Muscle of leg (tissue), 3 donors: ENCODE measurements at regions not wholly inside any gene's neighbourhood (a gene's known extent, or its start where the extent isn't known, plus 50 kb on each side); places are given as distances from the start of the nearest gene placed in this dataset.

Experiments used
- DNase-seq: peaks from one replicate; pipeline ENCODE4 v3.0.0; 2013
- H3K27ac ChIP-seq: one replicate; pipeline ENCODE4 v1.5.1; 2013; ENCODE audit warnings: mild to moderate bottlenecking, low read length, control low read depth
- H3K27me3 ChIP-seq: one replicate; pipeline ENCODE4 v1.6.1; 2013; ENCODE audit warnings: low read length; ENCODE audit not compliant: control insufficient read depth, insufficient read depth
- H3K36me3 ChIP-seq: one replicate; pipeline ENCODE4 v1.6.1; 2013; ENCODE audit warnings: low read length; ENCODE audit not compliant: control insufficient read depth, insufficient read depth
- H3K4me1 ChIP-seq: one replicate; pipeline ENCODE4 v1.6.1; 2013; ENCODE audit warnings: low read length; ENCODE audit not compliant: control insufficient read depth, insufficient read depth
- H3K4me3 ChIP-seq: one replicate; pipeline ENCODE4 v1.5.1; 2013; ENCODE audit warnings: low read length, control low read depth
- H3K9me3 ChIP-seq: replicated peaks from 2 replicates; pipeline ENCODE4 v1.6.1; 2013; ENCODE audit warnings: low read depth, low read length; ENCODE audit not compliant: control insufficient read depth
- WGBS: methylation state at CpG from one replicate; pipeline ENCODE4 v1.1.5; 2013; ENCODE audit warnings: missing lambda C conversion rate; ENCODE audit not compliant: insufficient coverage; 5-methylcytosine and 5-hydroxymethylcytosine counted together

GRCh38 chr6:3596766-3597165 lies 139.9 kb upstream of the SLC22A23 start:
- peaks cover 3% of the 10 kb centered on the region for H3K9me3 ChIP-seq
- 70% methylated on average over 3 of the region's 6 CpGs for WGBS
- H3K4me3 ChIP-seq: no peak overlapping the region
- DNase-seq: no peak
- H3K4me1 ChIP-seq: no peaks in the 10 kb centered on the region
- H3K36me3 ChIP-seq: no peaks in the 10 kb centered on the region
- H3K27me3 ChIP-seq: no peaks in the 10 kb centered on the region
- H3K27ac ChIP-seq: no peak overlapping the region

- no peaks in the 10 kb centered on the region for H3K9me3 ChIP-seq
- no peak overlapping the region for H3K27ac ChIP-seq
- H3K36me3 ChIP-seq: no peaks in the 10 kb centered on the region
- DNase-seq: no peak
- no peak overlapping the region for H3K4me3 ChIP-seq
- WGBS: no CpG with 5 or more reads among the region's 2 CpGs
- H3K27me3 ChIP-seq: no peaks in the 10 kb centered on the region
- H3K4me1 ChIP-seq: no peaks in the 10 kb centered on the region
Observed at GRCh38 chr6:3594201-3594600, 137.4 kb upstream of the SLC22A23 start.

GRCh38 chr6:3593161-3593560 lies 136.3 kb upstream of the SLC22A23 start:
- no peaks in the 10 kb centered on the region for H3K36me3 ChIP-seq
- WGBS: no CpG with 5 or more reads among the region's 6 CpGs
- no peak overlapping the region for H3K27ac ChIP-seq
- H3K9me3 ChIP-seq: no peaks in the 10 kb centered on the region
- H3K4me3 ChIP-seq: no peak overlapping the region
- no peaks in the 10 kb centered on the region for H3K27me3 ChIP-seq
- DNase-seq: no peak
- H3K4me1 ChIP-seq: no peaks in the 10 kb centered on the region

GRCh38 chr6:3592371-3592941 lies 135.6 kb upstream of the SLC22A23 start:
- no peaks in the 10 kb centered on the region for H3K27me3 ChIP-seq
- 90% methylated on average over 5 of the region's 7 CpGs for WGBS
- H3K27ac ChIP-seq: no peak overlapping the region
- no peaks in the 10 kb centered on the region for H3K36me3 ChIP-seq
- peaks cover 4% of the 10 kb centered on the region for H3K9me3 ChIP-seq
- DNase-seq: no peak
- no peaks in the 10 kb centered on the region for H3K4me1 ChIP-seq
- no peak overlapping the region for H3K4me3 ChIP-seq

- H3K27ac ChIP-seq: no peak overlapping the region
- no peak overlapping the region for H3K4me3 ChIP-seq
- H3K9me3 ChIP-seq: peaks cover 7% of the 10 kb centered on the region
- no peak for DNase-seq
- no CpG with 5 or more reads among the region's 1 CpG for WGBS
- no peaks in the 10 kb centered on the region for H3K36me3 ChIP-seq
- no peaks in the 10 kb centered on the region for H3K4me1 ChIP-seq
- no peaks in the 10 kb centered on the region for H3K27me3 ChIP-seq
Observed at GRCh38 chr6:3591970-3592369, 135.1 kb upstream of the SLC22A23 start.

GRCh38 chr6:3587660-3588059 lies 130.8 kb upstream of the SLC22A23 start:
- Histone ChIP-seq H3K27ac (no peak overlapping the region), H3K4me3 (no peak overlapping the region)

GRCh38 chr6:3585320-3585935 lies 128.6 kb upstream of the SLC22A23 start:
- WGBS: 72% methylated on average over 2 of the region's 5 CpGs
- DNase-seq: no peak
- H3K9me3 ChIP-seq: peaks cover 7% of the 10 kb centered on the region
- H3K4me1 ChIP-seq: no peaks in the 10 kb centered on the region
- no peak overlapping the region for H3K4me3 ChIP-seq
- no peak overlapping the region for H3K27ac ChIP-seq
- H3K27me3 ChIP-seq: no peaks in the 10 kb centered on the region
- H3K36me3 ChIP-seq: no peaks in the 10 kb centered on the region

More at GRCh38 chr6:3587660-3588059, 130.8 kb upstream of the SLC22A23 start:
- Histone ChIP-seq H3K4me1 (no peaks in the 10 kb centered on the region), H3K36me3 (no peaks in the 10 kb centered on the region), H3K9me3 (peaks cover 7% of the 10 kb centered on the region), H3K27me3 (no peaks in the 10 kb centered on the region)
- DNase-seq: no peak

- no CpG with 5 or more reads among the region's 4 CpGs for WGBS
Observed at GRCh38 chr6:3584606-3585005, 127.8 kb upstream of the SLC22A23 start.

GRCh38 chr6:3581469-3581868 lies 124.6 kb upstream of the SLC22A23 start:
- no peaks in the 10 kb centered on the region for H3K4me1 ChIP-seq

More at GRCh38 chr6:3584606-3585005, 127.8 kb upstream of the SLC22A23 start:
- Histone ChIP-seq H3K27ac (no peak overlapping the region), H3K9me3 (peaks cover 7% of the 10 kb centered on the region), H3K4me3 (no peak overlapping the region), H3K36me3 (no peaks in the 10 kb centered on the region), H3K27me3 (no peaks in the 10 kb centered on the region), H3K4me1 (no peaks in the 10 kb centered on the region)
- no peak for DNase-seq

GRCh38 chr6:3579652-3580175 lies 122.9 kb upstream of the SLC22A23 start:
- no peak overlapping the region for H3K27ac ChIP-seq
- H3K27me3 ChIP-seq: peaks cover 6% of the 10 kb centered on the region
- no peak for DNase-seq
- no peak overlapping the region for H3K4me3 ChIP-seq
- no peaks in the 10 kb centered on the region for H3K36me3 ChIP-seq
- no peaks in the 10 kb centered on the region for H3K9me3 ChIP-seq
- H3K4me1 ChIP-seq: no peaks in the 10 kb centered on the region
- 82% methylated on average over 9 of the region's 13 CpGs for WGBS

More at GRCh38 chr6:3581469-3581868, 124.6 kb upstream of the SLC22A23 start:
- Histone ChIP-seq H3K36me3 (no peaks in the 10 kb centered on the region), H3K27ac (no peak overlapping the region), H3K27me3 (peaks cover 4% of the 10 kb centered on the region), H3K9me3 (no peaks in the 10 kb centered on the region), H3K4me3 (no peak overlapping the region)
- DNase-seq: no peak
- 100% methylated on average over 1 of the region's 3 CpGs for WGBS
